ENCODE measurements at regions not wholly inside any gene's neighbourhood (a gene's known extent, or its start where the extent isn't known, plus 50 kb on each side); places are given as distances from the start of the nearest gene placed in this dataset.

GRCh38 chr18:39962546-39962945 is 1992.5 kb upstream of the PIK3C3 start:
- TF ChIP-seq POLR2A (IDR thresholded peaks at IDR 0.05) = no peak
- no peak for TF ChIP-seq CTCF (IDR thresholded peaks at IDR 0.05)

Measured in Peyer's patch (tissue), 4 donors.